NB4 (cell line): ENCODE measurements at regions not wholly inside any gene's neighbourhood (a gene's known extent, or its start where the extent isn't known, plus 50 kb on each side); places are given as distances from the start of the nearest gene placed in this dataset.

Experiments
- DNase-seq: peaks from one replicate; pipeline ENCODE4 v3.0.0; 2010; ENCODE audit warnings: low read depth
- H3K4me3 ChIP-seq: one replicate; pipeline ENCODE4 v1.5.1; 2011; ENCODE audit warnings: mild to moderate bottlenecking, low read depth, low read length, moderate library complexity
- MYC ChIP-seq: IDR thresholded peaks from 2 replicates; pipeline ENCODE4 v1.6.1; 2011; ENCODE audit warnings: low read depth, low read length
- POLR2A ChIP-seq: IDR thresholded peaks from 2 replicates; pipeline ENCODE4 v1.6.1; 2011; ENCODE audit warnings: mild to moderate bottlenecking; ENCODE audit not compliant: insufficient read length; ENCODE audit errors: extremely low read depth
- TF ChIP-seq, protein P1 (sequence below): IDR thresholded peaks from one replicate; pipeline ENCODE4 v1.5.1; 2012; ENCODE audit warnings: low read depth, low read length
- TF ChIP-seq, protein P2 (sequence below): IDR thresholded peaks from 2 replicates; pipeline ENCODE4 v1.6.1; 2011; ENCODE audit warnings: low read depth, low read length

DNA sequence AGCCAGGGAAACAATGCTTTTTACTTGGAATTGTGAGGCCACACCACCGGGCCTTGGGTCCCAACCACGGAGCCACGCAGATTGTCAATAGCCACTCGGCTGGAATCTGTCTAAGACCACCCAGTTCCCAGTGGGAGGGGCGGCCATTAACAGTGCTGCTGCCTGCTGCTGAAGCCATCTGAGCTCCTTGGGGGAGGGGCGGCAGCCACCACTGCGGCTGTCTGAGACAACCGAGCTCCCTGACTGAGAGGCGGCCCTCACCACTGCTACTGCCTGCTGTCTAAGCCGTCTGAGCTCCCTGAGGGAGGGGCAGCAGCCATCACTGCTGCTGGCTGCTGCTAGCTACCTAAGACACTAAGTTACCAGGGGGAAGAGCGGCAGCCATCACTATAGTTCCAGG is 64.3 kb downstream of the DMRTA2 start:
- no peak for DNase-seq
- H3K4me3 ChIP-seq: no peak overlapping the region
- TF ChIP-seq MYC: no peak
- TF ChIP-seq, protein P1, sequence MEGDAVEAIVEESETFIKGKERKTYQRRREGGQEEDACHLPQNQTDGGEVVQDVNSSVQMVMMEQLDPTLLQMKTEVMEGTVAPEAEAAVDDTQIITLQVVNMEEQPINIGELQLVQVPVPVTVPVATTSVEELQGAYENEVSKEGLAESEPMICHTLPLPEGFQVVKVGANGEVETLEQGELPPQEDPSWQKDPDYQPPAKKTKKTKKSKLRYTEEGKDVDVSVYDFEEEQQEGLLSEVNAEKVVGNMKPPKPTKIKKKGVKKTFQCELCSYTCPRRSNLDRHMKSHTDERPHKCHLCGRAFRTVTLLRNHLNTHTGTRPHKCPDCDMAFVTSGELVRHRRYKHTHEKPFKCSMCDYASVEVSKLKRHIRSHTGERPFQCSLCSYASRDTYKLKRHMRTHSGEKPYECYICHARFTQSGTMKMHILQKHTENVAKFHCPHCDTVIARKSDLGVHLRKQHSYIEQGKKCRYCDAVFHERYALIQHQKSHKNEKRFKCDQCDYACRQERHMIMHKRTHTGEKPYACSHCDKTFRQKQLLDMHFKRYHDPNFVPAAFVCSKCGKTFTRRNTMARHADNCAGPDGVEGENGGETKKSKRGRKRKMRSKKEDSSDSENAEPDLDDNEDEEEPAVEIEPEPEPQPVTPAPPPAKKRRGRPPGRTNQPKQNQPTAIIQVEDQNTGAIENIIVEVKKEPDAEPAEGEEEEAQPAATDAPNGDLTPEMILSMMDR: no peak
- TF ChIP-seq, protein P2, sequence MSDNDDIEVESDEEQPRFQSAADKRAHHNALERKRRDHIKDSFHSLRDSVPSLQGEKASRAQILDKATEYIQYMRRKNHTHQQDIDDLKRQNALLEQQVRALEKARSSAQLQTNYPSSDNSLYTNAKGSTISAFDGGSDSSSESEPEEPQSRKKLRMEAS: no peak
- no peak for TF ChIP-seq POLR2A

DNA sequence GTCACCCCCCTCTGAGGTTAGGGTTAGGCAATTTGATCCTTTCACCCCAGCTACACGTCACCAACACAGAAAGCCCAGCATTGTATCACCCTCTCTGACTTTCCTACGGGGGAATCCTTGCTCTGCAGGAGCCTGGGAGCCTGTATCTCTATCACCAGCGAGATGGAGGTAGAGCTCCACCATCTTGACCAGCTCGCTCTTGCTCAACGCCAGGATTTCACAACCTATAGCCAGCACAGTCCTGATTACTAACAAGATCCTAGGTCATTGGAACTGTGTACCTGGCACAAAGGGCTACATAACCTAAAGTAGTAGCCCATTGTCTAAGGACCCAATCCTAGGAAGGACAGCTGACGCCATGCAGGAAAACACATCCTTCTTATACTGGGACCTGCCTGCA is 66.1 kb downstream of the DMRTA2 start:
- TF ChIP-seq, protein P1: no peak
- TF ChIP-seq POLR2A: no peak
- TF ChIP-seq, protein P2: no peak
- no peak for TF ChIP-seq MYC
- no peak for DNase-seq
- H3K4me3 ChIP-seq: no peak overlapping the region

DNA sequence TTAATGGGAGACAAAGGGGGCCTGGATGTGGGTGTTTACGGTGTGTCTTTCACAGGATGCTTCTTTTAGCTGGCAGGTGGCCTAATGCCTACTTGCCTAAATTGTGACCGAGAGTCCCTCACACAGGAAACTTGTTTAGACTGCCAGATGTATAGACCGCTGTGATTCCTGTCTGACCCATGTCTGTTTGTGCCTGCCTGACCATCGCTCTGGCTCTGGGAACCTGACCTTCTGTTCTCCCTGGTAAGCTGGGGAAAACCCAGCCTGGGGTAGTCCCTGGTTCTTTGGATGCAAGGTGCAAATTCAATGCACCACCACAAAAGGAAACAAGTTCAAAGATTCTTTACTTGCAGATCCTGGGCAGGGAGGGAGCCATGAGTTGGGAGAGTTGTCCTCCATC is 68.4 kb downstream of the DMRTA2 start:
- no peak for DNase-seq
- no peak overlapping the region for H3K4me3 ChIP-seq
- TF ChIP-seq, protein P2: no peak
- no peak for TF ChIP-seq POLR2A
- TF ChIP-seq, protein P1: no peak
- no peak for TF ChIP-seq MYC

DNA sequence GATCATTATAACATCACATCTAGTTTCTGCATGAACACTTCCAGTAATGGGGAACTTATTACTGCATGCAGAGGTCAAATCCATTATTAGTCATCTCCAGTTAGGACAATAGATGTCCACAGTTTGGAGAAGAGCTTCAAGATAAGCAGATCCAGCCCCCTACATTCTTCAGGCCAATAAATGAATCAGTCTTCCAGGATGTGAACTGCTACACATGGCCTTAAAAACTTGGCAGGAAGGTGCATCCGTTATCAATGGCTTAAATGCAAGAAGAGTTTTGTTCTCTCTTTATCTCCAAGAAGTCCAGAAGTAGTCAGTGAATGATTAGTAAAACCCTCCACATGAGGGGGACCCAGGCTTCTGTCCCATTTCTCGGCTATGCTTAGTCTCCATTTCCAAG is 70.8 kb downstream of the DMRTA2 start:
- no peak overlapping the region for H3K4me3 ChIP-seq
- TF ChIP-seq, protein P1: no peak
- TF ChIP-seq, protein P2: no peak
- TF ChIP-seq POLR2A (no peak), MYC (no peak)
- DNase-seq: no peak

DNA sequence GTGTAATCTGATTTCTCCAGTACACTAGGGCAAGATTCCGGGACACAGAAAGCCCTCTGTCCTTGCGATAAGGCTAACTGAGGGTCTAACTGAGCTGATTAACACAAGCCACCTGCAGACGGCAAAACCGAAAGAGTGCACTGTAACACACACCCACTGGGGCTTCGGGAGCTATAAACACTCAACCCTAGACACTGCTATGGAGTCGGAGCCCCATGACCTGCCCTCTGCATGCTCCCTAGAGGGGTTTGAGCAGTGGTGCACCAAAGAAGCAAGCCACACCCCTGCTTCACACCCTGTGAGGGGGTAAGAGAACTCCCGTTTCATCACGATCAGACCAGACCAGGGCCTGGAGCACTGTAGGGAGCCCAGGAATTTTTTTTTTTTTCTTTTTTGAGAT is 72.4 kb downstream of the DMRTA2 start:
- H3K4me3 ChIP-seq: no peak overlapping the region
- no peak for DNase-seq
- TF ChIP-seq, protein P1: no peak
- TF ChIP-seq, protein P2: no peak
- no peak for TF ChIP-seq MYC
- TF ChIP-seq POLR2A: no peak

DNA sequence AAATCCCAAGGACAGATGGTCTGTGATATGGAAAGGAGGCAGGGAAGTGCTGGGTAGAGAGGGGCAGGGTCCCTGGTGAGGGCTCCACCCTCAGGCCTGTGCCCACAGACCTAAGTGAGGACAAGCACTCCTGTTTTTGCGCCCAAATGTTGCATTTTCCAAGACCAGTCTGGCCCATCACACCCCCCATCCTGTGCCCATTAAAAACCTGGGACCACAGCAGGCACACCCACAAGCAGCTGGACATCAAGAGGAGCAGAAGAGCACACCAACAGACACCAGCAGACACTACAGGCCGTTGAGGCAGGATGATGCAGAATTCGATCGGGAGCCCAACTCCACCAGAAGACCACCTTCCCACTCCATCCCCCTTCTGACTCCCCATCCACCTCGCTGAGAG is 72.8 kb downstream of the DMRTA2 start:
- TF ChIP-seq, protein P1: no peak
- TF ChIP-seq, protein P2: no peak
- TF ChIP-seq MYC (no peak), POLR2A (no peak)
- H3K4me3 ChIP-seq: no peak overlapping the region
- DNase-seq: no peak
